ENCODE measurements at regions not wholly inside any gene's neighbourhood (a gene's known extent, or its start where the extent isn't known, plus 50 kb on each side); places are given as distances from the start of the nearest gene placed in this dataset.

- TF ChIP-seq CTCF (IDR thresholded peaks at IDR 0.05; ENCODE audit: poor library complexity, severe bottlenecking) (no peak), EZH2 (IDR thresholded peaks at IDR 0.05; ENCODE audit: borderline replicate concordance, insufficient read depth, low read length, poor library complexity, severe bottlenecking) (no peak), MXI1 (conservative IDR thresholded peaks at IDR 0.05; ENCODE audit: poor library complexity, severe bottlenecking) (no peak), POLR2AphosphoS5 (IDR thresholded peaks at IDR 0.05) (no peak), TAF1 (IDR thresholded peaks at IDR 0.05; ENCODE audit: low read depth) (no peak), SMC3 (conservative IDR thresholded peaks at IDR 0.05; ENCODE audit: poor library complexity) (no peak), EP300 (conservative IDR thresholded peaks at IDR 0.05; ENCODE audit: poor library complexity, severe bottlenecking) (no peak), REST (IDR thresholded peaks at IDR 0.05; ENCODE audit: borderline replicate concordance) (no peak), RAD21 (conservative IDR thresholded peaks at IDR 0.05) (no peak)
Observed at GRCh38 chr10:20978617-20979016, 81.5 kb upstream of the NEBL start.
